Liver (tissue), 8 donors: ENCODE measurements at regions not wholly inside any gene's neighbourhood (a gene's known extent, or its start where the extent isn't known, plus 50 kb on each side); places are given as distances from the start of the nearest gene placed in this dataset.
A peak's percentile ranks its signal among the peaks of the same experiment; 100 is the strongest.

Experiments
- DNase-seq: peaks from one replicate; pipeline ENCODE4 v3.0.0-alpha.2; 2017; ENCODE audit warnings: low spot score
- H3K27ac ChIP-seq, 2 donors: one replicate each; pipeline ENCODE4 v1.7.0; 2013; ENCODE audit warnings: inconsistent platforms in 2 of 2, low read length in 2 of 2, control low read depth in 1 of 2, low read depth in 1 of 2, mild to moderate bottlenecking in 1 of 2
- H3K27me3 ChIP-seq, 4 donors: one replicate each; pipeline versions ENCODE4 v1.6.1 to v1.7.0; 2013; ENCODE audit warnings: low read length in 3 of 4, inconsistent platforms in 1 of 4, mild to moderate bottlenecking in 1 of 4, moderate library complexity in 1 of 4; ENCODE audit not compliant: control insufficient read depth in 4 of 4, insufficient read depth in 4 of 4
- H3K36me3 ChIP-seq, 4 donors: one replicate each; pipeline versions ENCODE4 v1.6.1 to v1.7.0; 2013; ENCODE audit warnings: low read length in 3 of 4, mild to moderate bottlenecking in 3 of 4, low read depth in 1 of 4, moderate library complexity in 1 of 4; ENCODE audit not compliant: control insufficient read depth in 4 of 4, insufficient read depth in 3 of 4
- H3K4me1 ChIP-seq, 4 donors: one replicate each; pipeline versions ENCODE4 v1.6.1 to v1.7.0; 2013; ENCODE audit warnings: low read length in 3 of 4, mild to moderate bottlenecking in 3 of 4, moderate library complexity in 1 of 4; ENCODE audit not compliant: control insufficient read depth in 4 of 4, insufficient read depth in 4 of 4
- H3K4me3 ChIP-seq, 3 donors: one replicate each; pipeline versions ENCODE4 v1.6.1 to v1.7.0; 2013; ENCODE audit warnings: low read length in 3 of 3, control low read depth in 1 of 3, low read depth in 1 of 3, mild to moderate bottlenecking in 1 of 3
- H3K9ac ChIP-seq, 2 donors: one replicate each; pipeline ENCODE4 v1.7.0; 2013; ENCODE audit warnings: low read length in 2 of 2, mild to moderate bottlenecking in 2 of 2, moderate library complexity in 2 of 2, control low read depth in 1 of 2, low read depth in 1 of 2
- H3K9me3 ChIP-seq, 4 donors: one replicate each; pipeline versions ENCODE4 v1.6.1 to v1.7.0; 2013; ENCODE audit warnings: low read length in 3 of 4; ENCODE audit not compliant: control insufficient read depth in 4 of 4
- CTCF ChIP-seq: fragments of 150-350 bp; IDR thresholded peaks from 2 replicates; pipeline ENCODE4 v1.5.1; 2017; ENCODE audit warnings: improper control_type of control experiment, low read depth, low read length; ENCODE audit not compliant: missing input control
- FOXA1 ChIP-seq: IDR thresholded peaks from 2 replicates; pipeline ENCODE4 v1.6.1; 2016; ENCODE audit warnings: antibody characterized with exemption
- GABPA ChIP-seq, 2 donors: IDR thresholded peaks in 1 of 2; conservative IDR thresholded peaks in 1 of 2; 2 replicates each; pipeline ENCODE4 v1.6.1; 2016; ENCODE audit warnings: antibody characterized with exemption in 2 of 2, mild to moderate bottlenecking in 1 of 2, moderate library complexity in 1 of 2
- NR2F2 ChIP-seq: IDR thresholded peaks from 2 replicates; pipeline ENCODE4 v1.6.1; 2016; ENCODE audit warnings: antibody characterized with exemption
- RAD21 ChIP-seq, 2 donors: IDR thresholded peaks; 2 replicates each; pipeline ENCODE4 v1.6.1; 2016; ENCODE audit warnings: antibody characterized with exemption in 2 of 2, mild to moderate bottlenecking in 2 of 2
- YY1 ChIP-seq: IDR thresholded peaks from 2 replicates; pipeline ENCODE4 v1.6.1; 2016; ENCODE audit warnings: antibody characterized with exemption, mild to moderate bottlenecking
- WGBS: extraction: QIAGEN DNeasy Blood & Tissue Kit; methylation state at CpG from one replicate; pipeline ENCODE4 v1.1.7; 2013; 5-methylcytosine and 5-hydroxymethylcytosine counted together
- TF ChIP-seq, protein P1 (sequence below): IDR thresholded peaks from 2 replicates; pipeline ENCODE4 v1.6.1; 2016; ENCODE audit warnings: antibody characterized with exemption
- donor health status: healthy.
- donor health status: healthy.
- donor health status: healthy.
- donor health status: healthy.
- donor health status: healthy.

GRCh38 chr10:30784897-30785605 is 155.5 kb upstream of the LYZL2 start:
- peak in 1 of 2 donors; percentile 63 for TF ChIP-seq RAD21 (IDR thresholded peaks at IDR 0.05)
- no peak for TF ChIP-seq FOXA1
- 6% methylated on average over 63 of the region's 63 CpGs for WGBS
- no peaks in the 10 kb centered on the region for H3K27me3 ChIP-seq
- H3K9me3 ChIP-seq, result no peaks in the 10 kb centered on the region
- peak overlapping the region; percentile 5 to 43 for H3K9ac ChIP-seq
- H3K4me3 ChIP-seq, result peak overlapping the region; percentile 74 to 88 (median 86)
- no peaks in the 10 kb centered on the region for H3K36me3 ChIP-seq
- peaks cover 4 to 7% (median 6%) of the 10 kb centered on the region in 4 donors for H3K4me1 ChIP-seq
- peak overlapping the region; percentile 90 to 94 for H3K27ac ChIP-seq
- DNase-seq, result peak; percentile 42

GRCh38 chr10:30784524-30784896 is 155.0 kb upstream of the LYZL2 start:
- H3K27me3 ChIP-seq, result no peaks in the 10 kb centered on the region
- H3K4me1 ChIP-seq, result peaks cover 4 to 7% (median 6%) of the 10 kb centered on the region in 4 donors
- no peaks in the 10 kb centered on the region for H3K36me3 ChIP-seq
- no peak for TF ChIP-seq YY1
- TF ChIP-seq RAD21 (IDR thresholded peaks at IDR 0.05), result peak in 1 of 2 donors; percentile 26
- H3K9me3 ChIP-seq, result no peaks in the 10 kb centered on the region
- DNase-seq, result no peak
- peak overlapping the region; percentile 5 to 43 for H3K9ac ChIP-seq
- H3K4me3 ChIP-seq, result peak overlapping the region; percentile 74 to 88 (median 86)
- peak overlapping the region; percentile 90 to 94 for H3K27ac ChIP-seq
- 6% methylated on average over 5 of the region's 5 CpGs for WGBS

- TF ChIP-seq YY1 (no peak), NR2F2 (peak; percentile 44), CTCF (peak; percentile 85), GABPA (IDR thresholded peaks at IDR 0.05 in 1 of 2, conservative IDR thresholded peaks at IDR 0.05 in 1 of 2) (no peak), RAD21 (IDR thresholded peaks at IDR 0.05) (peak; percentile 97 to 98)
- TF ChIP-seq, protein P1, sequence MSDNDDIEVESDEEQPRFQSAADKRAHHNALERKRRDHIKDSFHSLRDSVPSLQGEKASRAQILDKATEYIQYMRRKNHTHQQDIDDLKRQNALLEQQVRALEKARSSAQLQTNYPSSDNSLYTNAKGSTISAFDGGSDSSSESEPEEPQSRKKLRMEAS, result no peak
- H3K27me3 ChIP-seq, result no peaks in the 10 kb centered on the region
- peak overlapping the region; percentile 90 to 94 for H3K27ac ChIP-seq
- no peak overlapping the region for H3K9ac ChIP-seq
- peak overlapping the region; percentile 9 to 74 (median 20) for H3K4me3 ChIP-seq
- H3K9me3 ChIP-seq, result no peaks in the 10 kb centered on the region
- H3K4me1 ChIP-seq, result peaks cover 4 to 7% (median 6%) of the 10 kb centered on the region in 4 donors
- 6% methylated on average over 18 of the region's 18 CpGs for WGBS
- DNase-seq, result peak; percentile 77
- H3K36me3 ChIP-seq, result no peaks in the 10 kb centered on the region
Measured at GRCh38 chr10:30783939-30784501, 154.5 kb upstream of the LYZL2 start.
